Upper lobe of left lung (tissue), 6 donors: ENCODE measurements at regions not wholly inside any gene's neighbourhood (a gene's known extent, or its start where the extent isn't known, plus 50 kb on each side); places are given as distances from the start of the nearest gene placed in this dataset.

Source experiments
- ATAC-seq, 2 donors: fragments of 200-7000 bp; cut with Tn5 transposase; one replicate each; pipeline ENCODE4 v1.9.1; 2022; ENCODE audit warnings: mild to moderate bottlenecking in 2 of 2, moderate library complexity in 2 of 2; ENCODE audit not compliant: low FRiP score in 2 of 2
- DNase-seq, 2 donors: peaks; one replicate each; pipeline ENCODE4 v3.0.0-alpha.2; 2019 to 2020
- H3K27ac ChIP-seq, 4 donors: fragments of 200-600 bp; sonication (generic); one replicate each; pipeline ENCODE4 v1.5.1; 2016 to 2019
- H3K27me3 ChIP-seq, 4 donors: fragments of 200-600 bp; sonication (generic); one replicate each; pipeline ENCODE4 v1.5.1; 2017 to 2019
- H3K36me3 ChIP-seq, 4 donors: fragments of 200-600 bp; sonication (generic); one replicate each; pipeline ENCODE4 v1.5.1; 2016 to 2019
- H3K4me1 ChIP-seq, 4 donors: fragments of 200-600 bp; sonication (generic); one replicate each; pipeline ENCODE4 v1.5.1; 2018 to 2019
- H3K4me3 ChIP-seq, 4 donors: fragments of 200-600 bp; sonication (generic); one replicate each; pipeline ENCODE4 v1.5.1; 2017 to 2019; ENCODE audit warnings: mild to moderate bottlenecking in 2 of 4, moderate library complexity in 1 of 4
- H3K9me3 ChIP-seq, 4 donors: fragments of 200-600 bp; sonication (generic); one replicate each; pipeline ENCODE4 v1.5.1; 2018 to 2019
- CTCF ChIP-seq, 6 experiments: fragments of 450-650 bp in 4 of 6; fragments of 200-600 bp in 2 of 6; sonication (generic) in 2 of 6; IDR thresholded peaks; one replicate each; pipeline ENCODE4 v1.5.1; 2016 to 2019; ENCODE audit warnings: antibody characterized with exemption in 6 of 6
- EP300 ChIP-seq, 4 donors: sonication (generic); formaldehyde crosslinking; IDR thresholded peaks; one replicate each; pipeline ENCODE4 v1.5.1; 2017; ENCODE audit warnings: antibody characterized with exemption in 4 of 4, control low read depth in 2 of 4
- POLR2A ChIP-seq, 4 donors: fragments of 450-650 bp; IDR thresholded peaks; one replicate each; pipeline ENCODE4 v1.5.1; 2016 to 2017; ENCODE audit warnings: antibody characterized with exemption in 4 of 4, mild to moderate bottlenecking in 2 of 4
- POLR2AphosphoS5 ChIP-seq, 2 donors: sonication (generic); formaldehyde crosslinking; IDR thresholded peaks; one replicate each; pipeline ENCODE4 v1.5.1; 2017; ENCODE audit warnings: antibody characterized with exemption in 2 of 2
- WGBS, 2 donors: methylation state at CpG; one replicate each; pipeline ENCODE4 v1.1.5; 2017 to 2018; 5-methylcytosine and 5-hydroxymethylcytosine counted together
- donor health status: DM: no; HTN: no; CAD: no; lungs with moderate emphysema.
- donor health status: DM: no; HTN: yes; CAD: no; lungs with severe emphysema.

GRCh38 chr2:12831016-12831415 lies 114.3 kb downstream of the TRIB2 start:
- Histone ChIP-seq H3K4me1 (no peaks in the 10 kb centered on the region), H3K9me3 (no peaks in the 10 kb centered on the region), H3K27me3 (no peaks in the 10 kb centered on the region), H3K27ac (no peak overlapping the region), H3K36me3 (no peaks in the 10 kb centered on the region), H3K4me3 (no peak overlapping the region)
- DNase-seq (no peak), ATAC-seq (no peak)
- WGBS, 2 donors, result 89 to 92% methylated on average over 1 of the region's 1 CpG
- TF ChIP-seq POLR2AphosphoS5 (IDR thresholded peaks at IDR 0.05), result no peak

DNA sequence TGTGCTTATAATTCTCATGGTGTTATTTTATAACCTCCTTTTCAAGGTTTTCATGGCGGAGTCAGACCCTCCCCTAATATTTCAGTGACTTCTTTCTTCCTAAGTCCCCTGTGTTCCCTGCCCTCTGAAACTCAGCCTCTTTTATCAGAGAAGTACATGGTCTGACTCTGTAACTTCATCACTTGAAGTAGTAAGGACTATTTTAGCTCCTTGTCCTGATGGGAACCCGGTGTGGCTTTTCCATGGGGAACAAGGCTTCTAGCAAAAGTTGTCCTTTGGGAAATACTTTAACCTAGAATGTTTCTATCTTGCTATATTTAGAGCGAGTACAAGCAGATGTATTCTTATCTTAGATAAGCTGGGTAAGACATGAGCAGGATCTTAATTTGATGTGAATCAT lies 117.5 kb downstream of the TRIB2 start:
- H3K4me1 ChIP-seq, result no peaks in the 10 kb centered on the region
- H3K27ac ChIP-seq, result no peak overlapping the region
- H3K27me3 ChIP-seq, result no peaks in the 10 kb centered on the region
- DNase-seq (no peak), ATAC-seq (no peak)
- no peak overlapping the region for H3K4me3 ChIP-seq
- TF ChIP-seq EP300 (IDR thresholded peaks at IDR 0.05) (no peak), CTCF (IDR thresholded peaks at IDR 0.05) (no peak), POLR2A (IDR thresholded peaks at IDR 0.05) (no peak), POLR2AphosphoS5 (IDR thresholded peaks at IDR 0.05) (no peak)
- H3K36me3 ChIP-seq, result no peaks in the 10 kb centered on the region
- H3K9me3 ChIP-seq, result no peaks in the 10 kb centered on the region
- WGBS, 2 donors, result 80 to 84% methylated on average over 3 of the region's 3 CpGs

GRCh38 chr2:12835733-12836132 lies 119.0 kb downstream of the TRIB2 start:
- H3K27me3 ChIP-seq, result no peaks in the 10 kb centered on the region
- DNase-seq, result no peak
- no peak for TF ChIP-seq POLR2AphosphoS5 (IDR thresholded peaks at IDR 0.05)
- TF ChIP-seq CTCF (IDR thresholded peaks at IDR 0.05), result no peak
- TF ChIP-seq EP300 (IDR thresholded peaks at IDR 0.05), result no peak
- TF ChIP-seq POLR2A (IDR thresholded peaks at IDR 0.05), result no peak
- no peak for ATAC-seq
- no peak overlapping the region for H3K4me3 ChIP-seq
- no peaks in the 10 kb centered on the region for H3K9me3 ChIP-seq
- WGBS, 2 donors, result 57 to 82% methylated on average over 4 of the region's 4 CpGs
- H3K36me3 ChIP-seq, result no peaks in the 10 kb centered on the region
- no peak overlapping the region for H3K27ac ChIP-seq
- no peaks in the 10 kb centered on the region for H3K4me1 ChIP-seq

GRCh38 chr2:12839339-12839738 lies 122.6 kb downstream of the TRIB2 start:
- Histone ChIP-seq H3K27ac (no peak overlapping the region), H3K27me3 (no peaks in the 10 kb centered on the region), H3K9me3 (no peaks in the 10 kb centered on the region), H3K4me3 (no peak overlapping the region), H3K4me1 (no peaks in the 10 kb centered on the region), H3K36me3 (no peaks in the 10 kb centered on the region)
- no peak for DNase-seq
- no peak for ATAC-seq
- TF ChIP-seq POLR2AphosphoS5 (IDR thresholded peaks at IDR 0.05), result no peak
- TF ChIP-seq POLR2A (IDR thresholded peaks at IDR 0.05), result no peak
- no peak for TF ChIP-seq CTCF (IDR thresholded peaks at IDR 0.05)
- no peak for TF ChIP-seq EP300 (IDR thresholded peaks at IDR 0.05)
- 86 to 100% methylated on average over 2 of the region's 2 CpGs for whole genome bisulfite sequencing, 2 donors

GRCh38 chr2:12841021-12841420 lies 124.3 kb downstream of the TRIB2 start:
- no peak overlapping the region for H3K4me3 ChIP-seq
- H3K36me3 ChIP-seq, result no peaks in the 10 kb centered on the region
- H3K27me3 ChIP-seq, result no peaks in the 10 kb centered on the region
- no peaks in the 10 kb centered on the region for H3K9me3 ChIP-seq
- DNase-seq (no peak), ATAC-seq (no peak)
- 91 to 93% methylated on average over 5 of the region's 5 CpGs for WGBS, 2 donors
- no peak for TF ChIP-seq POLR2AphosphoS5 (IDR thresholded peaks at IDR 0.05)
- no peak for TF ChIP-seq CTCF (IDR thresholded peaks at IDR 0.05)
- no peak for TF ChIP-seq EP300 (IDR thresholded peaks at IDR 0.05)
- TF ChIP-seq POLR2A (IDR thresholded peaks at IDR 0.05), result no peak
- no peak overlapping the region for H3K27ac ChIP-seq
- H3K4me1 ChIP-seq, result no peaks in the 10 kb centered on the region
